Tibial nerve (tissue), 3 donors: ENCODE measurements at regions not wholly inside any gene's neighbourhood (a gene's known extent, or its start where the extent isn't known, plus 50 kb on each side); places are given as distances from the start of the nearest gene placed in this dataset.

Source experiments
- CTCF ChIP-seq, 5 experiments: fragments of 200-600 bp in 3 of 5; fragments of 450-650 bp in 2 of 5; sonication (generic) in 3 of 5; IDR thresholded peaks; one replicate each; pipeline ENCODE4 v1.5.1; 2016 to 2019; ENCODE audit warnings: antibody characterized with exemption in 5 of 5, mild to moderate bottlenecking in 3 of 5, moderate library complexity in 2 of 5
- POLR2A ChIP-seq, 2 donors: fragments of 450-650 bp; IDR thresholded peaks; one replicate each; pipeline ENCODE4 v1.6.1; 2017; ENCODE audit warnings: antibody characterized with exemption in 2 of 2, mild to moderate bottlenecking in 2 of 2, moderate library complexity in 2 of 2

GRCh38 chr6:97644353-97644752 is 361.3 kb upstream of the MMS22L start:
- no peak for TF ChIP-seq CTCF (IDR thresholded peaks at IDR 0.05)
- no peak for TF ChIP-seq POLR2A (IDR thresholded peaks at IDR 0.05)
